ENCODE measurements at regions not wholly inside any gene's neighbourhood (a gene's known extent, or its start where the extent isn't known, plus 50 kb on each side); places are given as distances from the start of the nearest gene placed in this dataset.

GRCh38 chr7:68107968-68108367, 1111.3 kb downstream of the TYW1 start:
- no peak for TF ChIP-seq CTCF (IDR thresholded peaks at IDR 0.05; ENCODE audit: borderline replicate concordance, extremely low read depth, low read length, poor library complexity, severe bottlenecking)
- TF ChIP-seq EZH2 (IDR thresholded peaks at IDR 0.05; ENCODE audit: borderline replicate concordance, low read depth, low read length, severe bottlenecking), result no peak

Measured in DND-41 (cell line).